Hepatocyte (in vitro differentiated cells): ENCODE measurements at regions not wholly inside any gene's neighbourhood (a gene's known extent, or its start where the extent isn't known, plus 50 kb on each side); places are given as distances from the start of the nearest gene placed in this dataset.

ENCODE experiments used
- DNase-seq: peaks from one replicate; pipeline ENCODE4 v3.0.0-alpha.2; 2016; ENCODE audit warnings: low spot score
- H2AFZ ChIP-seq: fragments of 200-600 bp; sonication (generic); 2 replicates; pipeline ENCODE4 v1.6.0; 2016; ENCODE audit warnings: antibody characterized with exemption, mild to moderate bottlenecking
- H3K27ac ChIP-seq: fragments of 200-600 bp; sonication (generic); 2 replicates; pipeline ENCODE4 v1.5.1; 2016; ENCODE audit warnings: mild to moderate bottlenecking
- H3K27me3 ChIP-seq: fragments of 200-600 bp; sonication (generic); 2 replicates; pipeline ENCODE4 v1.6.1; 2016
- H3K36me3 ChIP-seq: fragments of 200-600 bp; sonication (generic); replicated peaks from 2 replicates; pipeline ENCODE4 v1.5.1; 2016; ENCODE audit warnings: low read depth; ENCODE audit not compliant: insufficient read depth
- H3K4me1 ChIP-seq: fragments of 200-600 bp; sonication (generic); 2 replicates; pipeline ENCODE4 v1.5.1; 2016; ENCODE audit warnings: mild to moderate bottlenecking, moderate library complexity; ENCODE audit not compliant: insufficient read depth
- H3K4me2 ChIP-seq: fragments of 200-600 bp; sonication (generic); 2 replicates; pipeline ENCODE4 v1.6.0; 2016
- H3K4me3 ChIP-seq: fragments of 200-600 bp; sonication (generic); 2 replicates; pipeline ENCODE4 v1.5.1; 2016; ENCODE audit warnings: mild to moderate bottlenecking
- H3K79me2 ChIP-seq: fragments of 200-600 bp; sonication (generic); 2 replicates; pipeline ENCODE4 v1.6.0; 2017; ENCODE audit warnings: mild to moderate bottlenecking
- H3K9me2 ChIP-seq: fragments of 200-600 bp; sonication (generic); replicated peaks from 2 replicates; pipeline ENCODE4 v1.6.0; 2017; ENCODE audit warnings: mild to moderate bottlenecking; ENCODE audit not compliant: insufficient read depth
- H3K9me3 ChIP-seq: fragments of 200-600 bp; sonication (generic); 2 replicates; pipeline ENCODE4 v1.5.1; 2016; ENCODE audit warnings: low read depth, mild to moderate bottlenecking
- H4K20me1 ChIP-seq: fragments of 200-600 bp; sonication (generic); 2 replicates; pipeline ENCODE4 v1.6.0; 2016; ENCODE audit warnings: mild to moderate bottlenecking; ENCODE audit not compliant: insufficient read depth, poor library complexity, severe bottlenecking
- EZH2 ChIP-seq: fragments of 200-600 bp; sonication (generic); IDR thresholded peaks from 2 replicates; pipeline ENCODE4 v1.6.1; 2016; ENCODE audit warnings: antibody characterized with exemption, mild to moderate bottlenecking, borderline replicate concordance
- EZH2phosphoT487 ChIP-seq: fragments of 200-600 bp; sonication (generic); IDR thresholded peaks from one replicate; pipeline ENCODE4 v1.6.1; 2018; ENCODE audit warnings: antibody characterized with exemption, mild to moderate bottlenecking, low read depth, moderate library complexity; ENCODE audit not compliant: unreplicated experiment, severe bottlenecking
- WGBS: methylation state at CpG from one replicate; pipeline ENCODE4 v1.1.6; 2016; ENCODE audit warnings: low lambda C conversion rate; ENCODE audit errors: missing lambda C conversion rate; 5-methylcytosine and 5-hydroxymethylcytosine counted together
- TF ChIP-seq, protein P1 (sequence below): fragments of 200-600 bp; sonication (generic); IDR thresholded peaks from 2 replicates; pipeline ENCODE4 v1.5.1; 2016; ENCODE audit warnings: antibody characterized with exemption, mild to moderate bottlenecking; ENCODE audit not compliant: poor library complexity

DNA sequence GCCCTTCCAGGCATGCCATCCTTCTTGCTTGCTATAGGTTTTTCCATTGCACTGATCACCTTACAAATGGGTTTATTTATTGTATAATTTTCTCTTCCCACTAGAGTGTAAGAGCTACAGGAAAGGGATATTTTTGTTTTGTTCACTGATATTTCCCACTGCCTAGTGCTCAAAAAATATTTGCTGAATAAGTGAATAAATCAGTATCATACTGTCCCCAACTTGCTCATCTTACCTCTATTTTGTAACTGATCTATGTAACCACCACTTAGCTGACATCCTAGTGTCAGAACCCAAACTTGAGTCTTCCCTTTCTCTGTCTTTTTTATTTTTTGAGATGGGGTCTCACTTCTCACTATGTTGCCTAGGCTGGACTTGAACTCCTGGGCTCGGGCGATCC lies 87.6 kb upstream of the TBC1D3K start:
- no peaks in the 10 kb centered on the region for H3K4me1 ChIP-seq
- no peak overlapping the region for H3K4me3 ChIP-seq
- no peaks in the 10 kb centered on the region for H3K79me2 ChIP-seq
- no peak overlapping the region for H3K4me2 ChIP-seq
- no peak for TF ChIP-seq EZH2
- no peak for TF ChIP-seq EZH2phosphoT487
- TF ChIP-seq, protein P1, sequence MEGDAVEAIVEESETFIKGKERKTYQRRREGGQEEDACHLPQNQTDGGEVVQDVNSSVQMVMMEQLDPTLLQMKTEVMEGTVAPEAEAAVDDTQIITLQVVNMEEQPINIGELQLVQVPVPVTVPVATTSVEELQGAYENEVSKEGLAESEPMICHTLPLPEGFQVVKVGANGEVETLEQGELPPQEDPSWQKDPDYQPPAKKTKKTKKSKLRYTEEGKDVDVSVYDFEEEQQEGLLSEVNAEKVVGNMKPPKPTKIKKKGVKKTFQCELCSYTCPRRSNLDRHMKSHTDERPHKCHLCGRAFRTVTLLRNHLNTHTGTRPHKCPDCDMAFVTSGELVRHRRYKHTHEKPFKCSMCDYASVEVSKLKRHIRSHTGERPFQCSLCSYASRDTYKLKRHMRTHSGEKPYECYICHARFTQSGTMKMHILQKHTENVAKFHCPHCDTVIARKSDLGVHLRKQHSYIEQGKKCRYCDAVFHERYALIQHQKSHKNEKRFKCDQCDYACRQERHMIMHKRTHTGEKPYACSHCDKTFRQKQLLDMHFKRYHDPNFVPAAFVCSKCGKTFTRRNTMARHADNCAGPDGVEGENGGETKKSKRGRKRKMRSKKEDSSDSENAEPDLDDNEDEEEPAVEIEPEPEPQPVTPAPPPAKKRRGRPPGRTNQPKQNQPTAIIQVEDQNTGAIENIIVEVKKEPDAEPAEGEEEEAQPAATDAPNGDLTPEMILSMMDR: no peak
- WGBS: 100% methylated on average over 2 of the region's 2 CpGs
- H4K20me1 ChIP-seq: no peaks in the 10 kb centered on the region
- no peaks in the 10 kb centered on the region for H3K27me3 ChIP-seq
- no peak overlapping the region for H2AFZ ChIP-seq
- no peaks in the 10 kb centered on the region for H3K36me3 ChIP-seq
- H3K9me2 ChIP-seq: no peaks in the 10 kb centered on the region
- H3K9me3 ChIP-seq: no peaks in the 10 kb centered on the region
- DNase-seq: no peak
- no peak overlapping the region for H3K27ac ChIP-seq

DNA sequence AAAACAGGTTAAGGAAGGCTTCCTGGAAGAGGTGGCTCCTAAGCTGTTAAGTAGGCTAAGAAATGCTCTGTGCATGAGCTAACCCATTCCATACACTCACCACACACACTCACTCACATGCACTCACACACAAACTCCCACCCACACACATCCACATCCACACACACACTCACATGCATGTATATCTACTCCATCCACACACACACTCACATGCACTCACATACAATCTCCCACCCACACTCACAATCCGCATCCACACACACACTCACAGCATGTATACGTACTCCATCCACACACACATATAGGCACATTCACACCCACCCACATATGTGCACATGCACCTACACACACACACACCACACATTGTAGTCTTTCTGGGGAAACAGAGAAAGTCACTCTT lies 89.3 kb upstream of the HNF1B start:
- H3K79me2 ChIP-seq: no peaks in the 10 kb centered on the region
- DNase-seq: no peak
- H3K4me2 ChIP-seq: no peak overlapping the region
- no peak overlapping the region for H3K4me3 ChIP-seq
- no peaks in the 10 kb centered on the region for H3K9me3 ChIP-seq
- H3K4me1 ChIP-seq: no peaks in the 10 kb centered on the region
- H3K9me2 ChIP-seq: no peaks in the 10 kb centered on the region
- no peaks in the 10 kb centered on the region for H4K20me1 ChIP-seq
- no peak overlapping the region for H2AFZ ChIP-seq
- H3K27ac ChIP-seq: no peak overlapping the region
- TF ChIP-seq, protein P1: no peak
- TF ChIP-seq EZH2 (no peak), EZH2phosphoT487 (no peak)
- no peaks in the 10 kb centered on the region for H3K36me3 ChIP-seq
- H3K27me3 ChIP-seq: no peaks in the 10 kb centered on the region
- 92% methylated on average over 2 of the region's 2 CpGs for WGBS

DNA sequence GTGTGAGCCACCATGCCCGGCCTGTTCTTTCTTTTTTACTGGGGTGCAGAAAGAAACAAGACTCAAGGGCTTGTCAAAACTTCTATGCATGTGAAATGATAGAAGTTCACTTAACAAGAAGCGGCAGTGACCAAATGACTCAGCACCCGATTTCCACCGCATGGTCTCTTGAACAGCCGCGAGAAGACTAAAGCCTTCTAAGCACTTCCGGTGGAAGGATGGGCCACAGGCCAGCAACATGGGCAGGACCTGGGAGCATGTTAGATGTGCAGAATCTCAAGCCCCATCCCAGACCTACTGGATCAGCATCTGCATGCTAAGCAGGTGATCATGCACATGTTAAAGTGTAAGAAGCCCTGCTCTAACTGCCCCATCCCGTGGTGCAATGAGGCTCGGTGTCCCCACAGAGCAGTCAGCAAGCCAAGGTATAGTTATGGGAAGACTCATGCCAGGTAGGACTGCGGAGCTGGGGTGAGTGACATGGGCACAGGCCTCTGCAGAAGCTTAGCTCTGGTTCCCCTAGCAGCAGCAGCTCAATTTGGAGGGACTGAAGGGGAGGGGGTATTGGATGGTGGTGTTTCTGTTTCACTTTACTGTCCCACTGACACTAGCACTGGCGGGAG lies 88.5 kb upstream of the HNF1B start:
- no peaks in the 10 kb centered on the region for H3K36me3 ChIP-seq
- H3K27me3 ChIP-seq: no peaks in the 10 kb centered on the region
- H2AFZ ChIP-seq: no peak overlapping the region
- no peaks in the 10 kb centered on the region for H4K20me1 ChIP-seq
- H3K4me2 ChIP-seq: no peak overlapping the region
- no peaks in the 10 kb centered on the region for H3K9me3 ChIP-seq
- no peak for DNase-seq
- 85% methylated on average over 11 of the region's 11 CpGs for WGBS
- TF ChIP-seq, protein P1: no peak
- no peak for TF ChIP-seq EZH2
- TF ChIP-seq EZH2phosphoT487: no peak
- no peak overlapping the region for H3K27ac ChIP-seq
- H3K79me2 ChIP-seq: no peaks in the 10 kb centered on the region
- H3K4me1 ChIP-seq: no peaks in the 10 kb centered on the region
- no peak overlapping the region for H3K4me3 ChIP-seq
- H3K9me2 ChIP-seq: no peaks in the 10 kb centered on the region

DNA sequence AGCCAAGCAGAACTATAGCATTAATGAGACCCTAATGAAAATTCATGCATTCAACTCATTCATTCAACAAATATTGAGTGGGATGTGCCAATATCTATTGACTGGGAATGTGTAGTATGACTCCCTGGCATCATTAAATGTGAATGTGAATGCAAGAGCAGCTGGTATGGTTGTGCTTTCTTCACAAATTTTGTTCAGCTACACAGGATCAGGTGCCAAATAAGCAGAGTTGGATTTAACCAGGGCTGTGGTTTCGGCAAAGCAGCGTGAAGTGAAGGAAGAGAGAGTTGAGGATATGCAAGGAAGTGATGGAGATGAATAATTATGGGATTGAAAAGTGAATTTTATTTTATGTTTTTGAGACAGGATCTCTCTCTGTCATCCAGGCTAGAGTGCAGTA lies 87.1 kb upstream of the HNF1B start:
- no peaks in the 10 kb centered on the region for H3K79me2 ChIP-seq
- DNase-seq: no peak
- no peaks in the 10 kb centered on the region for H3K27me3 ChIP-seq
- no peak for TF ChIP-seq EZH2phosphoT487
- TF ChIP-seq EZH2: no peak
- TF ChIP-seq, protein P1: no peak
- no peaks in the 10 kb centered on the region for H3K9me3 ChIP-seq
- no peaks in the 10 kb centered on the region for H3K9me2 ChIP-seq
- no peak overlapping the region for H3K4me3 ChIP-seq
- no peak overlapping the region for H2AFZ ChIP-seq
- no peaks in the 10 kb centered on the region for H3K36me3 ChIP-seq
- no peak overlapping the region for H3K27ac ChIP-seq
- H4K20me1 ChIP-seq: no peaks in the 10 kb centered on the region
- no peaks in the 10 kb centered on the region for H3K4me1 ChIP-seq
- no peak overlapping the region for H3K4me2 ChIP-seq
- WGBS: 100% methylated on average over 2 of the region's 2 CpGs
